HG03175 (cell line): ENCODE measurements at regions not wholly inside any gene's neighbourhood (a gene's known extent, or its start where the extent isn't known, plus 50 kb on each side); places are given as distances from the start of the nearest gene placed in this dataset.

Experiments
- ATAC-seq: cut with Tn5 transposase; IDR thresholded peaks from one replicate; pipeline ENCODE4 v1.9.1; 2021; ENCODE audit warnings: mild to moderate bottlenecking, moderate library complexity; ENCODE audit not compliant: unreplicated experiment

DNA sequence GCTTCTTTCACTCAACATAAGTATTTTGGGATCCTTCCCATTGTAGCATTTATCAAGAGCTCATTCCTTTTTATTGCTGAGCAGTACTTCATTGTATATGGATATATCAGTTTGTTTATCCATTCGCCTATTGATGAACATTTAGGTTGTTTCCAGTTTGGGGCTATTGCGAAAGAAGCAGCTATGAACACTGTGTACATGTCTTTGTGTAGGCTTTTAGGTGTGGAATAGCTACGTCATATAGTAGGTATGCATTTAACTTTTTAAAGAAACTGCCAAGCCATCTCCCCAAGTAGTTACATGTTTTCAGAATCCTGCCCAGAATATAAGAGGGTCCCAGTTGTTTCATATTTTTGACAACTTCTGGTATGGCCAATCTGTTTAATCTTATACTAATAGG lies 468.1 kb downstream of the IPMK start:
- ATAC-seq, result no peak

GRCh38 chr10:57798830-57799229 lies 468.9 kb downstream of the IPMK start:
- no peak for ATAC-seq

DNA sequence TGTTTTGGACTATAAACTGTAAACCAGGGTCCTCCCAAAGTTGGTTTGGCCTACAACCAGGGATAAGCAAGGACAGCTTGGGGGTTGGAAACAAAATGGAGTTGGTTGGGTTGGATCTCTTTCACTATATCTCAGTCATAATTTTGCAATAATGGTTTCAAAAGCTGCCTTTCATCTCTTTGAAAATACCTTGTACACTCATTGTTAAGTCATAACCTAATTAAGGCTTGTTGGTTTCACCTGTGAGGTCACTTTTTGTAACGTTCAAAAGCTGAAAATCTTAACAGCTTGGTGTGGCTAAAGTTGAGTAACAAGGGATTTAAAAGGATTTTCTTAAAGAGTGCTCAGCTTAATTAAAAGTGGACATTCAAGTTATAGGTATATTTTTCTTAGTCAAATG lies 476.1 kb downstream of the IPMK start:
- no peak for ATAC-seq

GRCh38 chr10:57790703-57791102 lies 477.0 kb downstream of the IPMK start:
- ATAC-seq, result no peak

DNA sequence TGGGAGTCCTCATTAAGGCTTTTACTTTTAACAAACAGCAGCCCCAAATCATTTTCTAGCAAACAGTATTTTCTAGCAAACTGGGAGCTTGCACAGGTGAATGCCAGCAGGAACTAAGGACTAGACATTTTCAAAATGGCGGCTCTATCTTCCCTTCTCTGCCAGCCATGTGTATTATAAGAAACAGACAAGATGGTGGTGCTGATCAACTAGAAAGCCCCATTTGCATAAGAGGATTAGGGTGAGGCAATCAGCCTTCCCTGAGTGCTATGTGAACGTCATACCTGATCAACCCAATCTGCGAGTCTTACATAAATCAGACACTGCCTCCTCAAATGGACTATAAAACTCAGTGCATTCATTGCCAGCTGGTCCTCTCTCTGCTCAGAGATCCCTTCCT lies 479.6 kb downstream of the IPMK start:
- ATAC-seq, result no peak

DNA sequence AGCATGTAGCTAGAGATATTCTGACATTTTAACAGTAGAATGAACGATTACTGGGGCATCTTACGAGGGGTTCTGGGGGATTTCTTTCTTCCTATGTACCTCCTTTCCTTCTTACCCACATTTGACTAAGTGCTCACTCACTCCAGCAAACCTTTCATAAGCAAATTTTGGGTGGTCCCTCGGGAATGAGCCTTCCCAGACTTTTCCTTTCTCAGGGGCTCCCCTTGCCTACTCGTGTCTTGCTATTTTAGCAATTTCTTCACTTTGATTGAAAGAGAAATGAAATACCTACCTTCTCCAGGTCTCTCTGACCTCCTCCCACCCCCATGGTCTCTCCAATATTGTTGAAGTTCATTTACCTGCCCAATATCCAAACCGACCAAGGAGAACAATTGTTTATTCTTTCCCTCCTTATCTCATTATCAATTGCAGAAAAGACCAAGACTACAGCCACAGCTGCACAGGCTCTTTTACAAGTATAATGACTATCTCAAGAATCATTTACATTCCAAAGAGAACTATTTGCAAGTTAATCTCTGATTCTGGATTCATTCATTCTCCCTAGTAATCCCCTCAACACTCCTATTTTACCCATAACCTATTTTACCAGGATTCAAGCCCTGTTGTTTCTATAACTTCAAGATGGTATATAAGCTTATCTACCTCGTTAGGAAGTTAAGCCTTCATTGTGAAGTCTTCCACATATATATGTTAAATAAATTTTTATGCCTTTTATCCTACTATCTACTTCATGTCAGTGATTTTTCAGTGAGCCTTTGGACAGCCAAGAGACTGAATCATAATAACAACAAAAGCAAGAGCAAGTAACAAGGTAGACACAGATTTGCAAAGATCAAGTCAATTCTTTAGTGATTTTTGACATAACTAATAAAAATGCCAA lies 480.6 kb downstream of the IPMK start:
- ATAC-seq, result no peak

DNA sequence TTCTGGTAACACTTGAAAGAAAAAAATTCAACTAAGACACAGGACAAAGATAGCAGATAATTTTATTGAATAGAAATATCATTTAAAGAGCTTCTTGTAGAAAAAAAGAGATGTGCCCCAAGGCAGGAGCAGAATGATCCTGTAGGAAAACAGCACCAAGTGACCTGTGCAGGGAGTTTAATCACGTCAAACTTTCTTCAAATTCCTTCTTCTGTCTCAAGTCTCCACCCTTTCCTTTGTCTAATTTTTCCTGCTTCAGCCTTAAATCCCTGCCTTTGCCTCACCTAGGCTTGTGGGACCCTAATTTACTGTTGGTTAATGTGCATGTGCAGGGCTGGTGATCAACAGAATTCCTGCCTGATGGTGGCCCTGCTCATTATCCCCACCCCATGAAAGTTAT lies 481.4 kb downstream of the IPMK start:
- no peak for ATAC-seq

DNA sequence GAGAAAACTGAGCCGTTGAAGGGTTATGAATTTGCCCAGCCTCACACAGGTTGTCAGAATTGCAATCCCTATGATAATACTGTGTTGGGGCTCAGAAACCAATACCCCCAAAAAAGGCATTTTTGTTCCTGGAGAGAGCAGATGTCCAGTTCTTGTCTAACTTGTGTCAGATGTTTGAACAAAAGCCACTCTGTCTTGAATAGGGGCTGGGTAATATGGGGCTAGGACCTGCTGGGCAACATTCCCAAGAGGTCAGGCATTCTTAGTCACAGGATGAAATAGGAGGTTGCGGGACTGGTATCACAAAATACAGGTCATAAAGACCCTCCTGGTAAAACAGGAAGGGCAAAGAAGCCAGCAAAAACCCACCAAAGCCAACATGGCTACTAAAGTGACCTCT lies 482.1 kb downstream of the IPMK start:
- no peak for ATAC-seq

DNA sequence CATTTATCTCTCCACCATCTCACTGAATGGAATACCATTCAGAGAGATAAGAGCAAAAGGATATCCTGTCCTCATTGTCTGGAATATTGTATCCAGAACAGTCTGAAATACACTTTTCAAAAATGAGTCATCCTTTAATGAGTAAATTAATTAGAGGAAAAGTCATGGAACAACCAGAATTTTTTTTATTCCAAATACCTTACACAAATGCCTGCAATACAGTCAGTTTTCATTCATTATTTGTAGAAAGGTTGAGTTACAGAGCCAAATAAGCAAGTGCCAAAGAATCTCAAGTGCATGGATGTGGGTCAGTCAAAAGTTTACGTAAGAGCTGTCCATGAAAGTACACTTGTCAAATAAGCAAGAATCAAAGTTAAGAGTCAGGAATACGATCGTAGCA lies 482.6 kb downstream of the IPMK start:
- ATAC-seq, result no peak

DNA sequence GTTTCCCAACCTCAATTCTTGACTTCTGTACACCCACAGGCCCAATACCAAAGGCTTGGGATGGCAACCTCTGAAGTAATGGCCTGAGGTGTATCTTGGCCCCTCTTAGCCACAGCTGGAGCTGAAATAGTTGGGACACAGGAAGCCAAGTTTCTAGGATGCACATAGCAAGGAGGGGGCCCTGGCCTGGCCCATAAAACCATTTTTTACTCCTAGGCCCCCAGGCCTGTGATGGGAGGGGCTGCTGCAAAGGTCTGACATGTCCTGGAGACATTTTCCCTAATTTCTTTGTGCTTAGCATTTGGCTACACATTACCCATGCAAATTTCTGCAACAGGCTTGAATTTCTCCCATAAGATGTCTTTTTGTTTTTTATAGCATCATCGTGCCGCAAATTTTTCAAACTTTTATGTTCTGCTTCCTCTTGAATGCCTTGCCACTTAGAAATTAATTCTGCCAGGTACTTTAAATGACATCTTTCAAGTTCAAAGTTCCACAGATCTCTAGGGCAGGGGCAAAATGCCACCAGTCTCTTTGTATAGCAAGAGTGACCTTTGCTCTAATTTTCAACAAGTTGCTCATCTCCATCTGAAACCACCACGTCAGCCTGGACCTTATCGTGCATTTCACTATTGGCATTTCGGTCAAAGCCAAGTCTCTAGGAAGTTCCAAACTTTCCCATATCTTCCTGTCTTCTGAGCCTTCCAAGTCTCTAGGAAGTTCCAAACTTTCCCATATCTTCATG lies 490.8 kb downstream of the IPMK start:
- ATAC-seq, result no peak

DNA sequence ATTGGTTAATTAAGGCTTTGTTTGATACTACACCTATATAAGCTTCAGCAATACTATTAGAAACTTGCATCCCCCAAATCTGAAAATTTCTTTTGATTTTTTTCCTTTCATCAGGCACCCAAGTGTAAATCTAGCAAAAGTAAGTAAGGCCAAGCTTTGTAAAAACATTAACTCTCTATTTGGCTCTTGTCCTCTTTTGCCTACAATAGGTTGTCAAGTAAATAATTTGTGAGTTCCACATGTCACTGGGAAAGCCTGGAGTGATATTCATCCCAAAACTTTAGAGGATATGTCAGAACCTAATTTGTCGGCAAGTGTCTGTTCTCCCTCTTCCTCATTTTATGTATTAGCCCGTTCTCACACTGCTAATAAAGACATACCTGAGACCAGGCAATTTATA lies 492.4 kb downstream of the IPMK start:
- no peak for ATAC-seq

DNA sequence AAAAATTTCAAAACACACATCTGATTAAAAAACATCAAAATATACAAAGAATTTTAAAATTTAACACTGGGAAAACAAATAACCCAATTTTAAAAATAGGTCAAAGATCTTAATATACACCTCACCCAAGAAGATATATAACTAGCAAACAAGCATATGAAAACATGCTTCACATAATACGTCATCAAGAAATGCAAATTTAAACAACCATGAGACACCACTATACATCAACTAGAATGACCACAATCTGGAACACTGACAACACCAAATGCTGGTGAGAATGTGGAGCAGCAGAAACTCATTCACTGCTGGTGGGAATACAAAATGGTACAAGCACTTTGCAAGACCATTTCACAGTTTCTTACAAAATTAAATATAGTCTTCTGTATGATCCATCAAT lies 498.4 kb downstream of the IPMK start:
- ATAC-seq, result no peak

DNA sequence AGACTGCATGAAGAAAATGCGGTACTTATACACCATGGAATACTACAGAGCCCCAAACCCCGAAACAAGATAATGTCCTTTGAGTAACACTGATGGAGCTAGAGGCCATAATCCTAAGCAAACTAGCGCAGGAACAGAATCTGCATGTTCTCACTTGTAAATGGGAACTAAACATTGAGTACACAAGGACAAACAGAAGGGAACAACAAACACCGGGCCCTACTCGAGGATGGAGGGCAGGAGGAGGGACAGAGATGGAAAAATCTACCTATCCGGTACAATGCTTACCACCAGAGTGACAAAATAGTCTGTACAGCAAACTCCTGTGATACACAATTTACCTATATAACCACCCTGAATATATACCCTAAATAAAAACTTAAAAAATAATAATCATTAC lies 507.9 kb downstream of the IPMK start:
- no peak for ATAC-seq

- ATAC-seq, result no peak
Observed at GRCh38 chr10:57754803-57755202, 512.9 kb downstream of the IPMK start.

GRCh38 chr10:57743711-57744110 lies 524.0 kb downstream of the IPMK start:
- ATAC-seq, result no peak

GRCh38 chr10:57741751-57742150 lies 525.9 kb downstream of the IPMK start:
- ATAC-seq, result no peak

DNA sequence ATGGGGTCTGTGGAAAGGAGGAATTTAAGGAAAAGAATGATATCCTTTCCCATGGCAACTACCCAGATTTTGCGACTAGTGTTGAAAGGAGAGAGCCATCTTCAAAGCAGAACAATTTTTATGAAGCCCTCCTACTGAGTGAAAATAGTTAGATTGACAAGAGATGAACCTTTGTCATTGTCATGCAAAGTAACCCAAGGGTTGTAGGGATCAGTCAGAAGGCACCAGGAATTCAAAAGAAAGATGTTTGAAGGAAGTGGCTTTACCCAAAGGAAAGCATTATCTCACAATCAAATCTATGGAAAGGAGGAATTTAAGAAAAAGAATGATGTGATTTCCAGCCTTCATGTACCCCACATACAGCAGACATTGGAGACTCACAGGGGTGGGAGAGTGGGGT lies 544.4 kb downstream of the IPMK start:
- no peak for ATAC-seq

- ATAC-seq, result no peak
Observed at GRCh38 chr10:57716884-57717283, 550.8 kb downstream of the IPMK start.

DNA sequence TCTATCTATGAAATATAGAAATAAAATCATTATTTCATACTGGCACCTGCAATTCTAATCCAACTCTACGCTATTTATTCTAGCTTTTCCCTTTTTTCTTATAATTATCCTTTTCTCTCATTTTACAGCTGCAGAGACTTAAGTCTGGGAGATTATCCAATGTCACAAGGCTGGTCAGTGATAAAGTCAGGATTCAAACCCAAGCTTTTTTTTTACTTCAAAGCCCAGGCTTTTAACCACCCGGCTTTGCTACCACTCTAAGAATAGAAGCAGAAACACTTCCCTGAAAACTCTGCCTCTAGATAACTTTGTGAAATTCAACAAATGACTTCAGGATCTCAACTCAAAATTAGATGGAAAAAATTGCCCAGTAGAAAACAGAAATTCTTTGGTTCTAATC lies 552.5 kb downstream of the IPMK start:
- no peak for ATAC-seq

GRCh38 chr10:57707300-57707658 lies 560.4 kb downstream of the IPMK start:
- ATAC-seq, result no peak

DNA sequence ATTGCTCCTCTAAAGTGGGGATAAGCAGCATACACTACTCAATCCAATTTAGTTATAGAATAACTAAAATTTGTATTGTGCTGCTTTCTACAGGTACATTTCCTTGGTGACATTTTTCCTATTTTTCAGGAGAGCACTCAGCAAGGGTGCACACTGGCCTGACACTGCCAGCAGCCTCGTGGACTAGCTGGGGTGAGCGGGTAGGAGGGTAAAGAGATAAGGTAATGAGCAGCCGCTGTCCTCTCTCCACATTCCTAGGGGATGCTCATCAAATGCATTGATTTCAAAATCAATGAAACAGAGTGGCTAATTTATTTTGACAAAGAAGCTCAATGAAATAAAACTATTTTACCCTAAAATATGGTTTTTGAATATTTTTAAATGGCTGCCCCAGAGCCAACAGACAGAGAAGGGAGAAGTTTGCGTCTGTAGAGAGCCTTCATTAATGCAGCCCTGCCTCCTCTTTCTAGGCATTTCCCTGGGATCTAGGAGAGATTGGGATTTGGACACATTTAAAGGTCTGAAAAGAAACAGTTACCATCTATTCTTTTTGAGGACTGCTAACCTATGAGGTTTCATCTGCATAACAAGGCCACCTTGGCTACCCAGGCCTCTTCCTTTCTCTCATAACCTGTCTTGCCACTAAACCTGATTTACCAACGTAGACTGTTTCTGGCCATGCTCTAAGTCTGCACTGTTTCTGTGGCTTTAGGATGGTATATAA lies 561.0 kb downstream of the IPMK start:
- ATAC-seq, result no peak

- ATAC-seq, result no peak
Observed at GRCh38 chr10:57706016-57706415, 561.7 kb downstream of the IPMK start.
